ENCODE measurements at regions not wholly inside any gene's neighbourhood (a gene's known extent, or its start where the extent isn't known, plus 50 kb on each side); places are given as distances from the start of the nearest gene placed in this dataset.
A peak's percentile ranks its signal among the peaks of the same experiment; 100 is the strongest.

DNA sequence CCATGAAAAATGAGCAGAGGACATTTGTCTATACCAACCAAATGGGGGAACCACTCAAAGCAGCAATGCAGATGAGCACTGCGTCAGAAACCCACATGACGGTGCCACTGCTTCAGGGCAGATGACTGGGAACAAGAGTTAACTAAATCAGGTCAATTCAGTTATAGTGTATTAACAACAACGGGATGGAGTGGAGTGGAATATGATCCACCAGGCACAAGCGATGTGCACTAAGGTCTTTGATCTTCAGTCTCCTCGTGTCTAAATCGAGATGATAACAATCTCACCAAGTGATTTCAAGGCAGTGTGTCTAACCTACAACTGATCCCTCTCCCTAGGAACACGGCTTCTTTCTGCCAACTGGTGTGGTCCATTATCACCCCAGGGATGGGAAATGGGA lies 269.0 kb downstream of the RAD51AP2 start:
- H3K4me1 ChIP-seq = no peaks in the 10 kb centered on the region
- no peaks in the 10 kb centered on the region for H3K36me3 ChIP-seq
- no peaks in the 10 kb centered on the region for H3K27me3 ChIP-seq
- TF ChIP-seq EP300 (IDR thresholded peaks at IDR 0.05) (no peak), CTCF (IDR thresholded peaks at IDR 0.05) (no peak), POLR2A (IDR thresholded peaks at IDR 0.05) (no peak), POLR2AphosphoS5 (IDR thresholded peaks at IDR 0.05) (no peak)
- WGBS, 5 donors = 77 to 88% (median 84%) methylated on average over 7 of the region's 7 CpGs
- intact Hi-C loops (cut with DNase I; ENCODE audit: low total_unique reads) = no loop called here
- no peak overlapping the region for H3K4me3 ChIP-seq
- no peak overlapping the region for H3K27ac ChIP-seq
- no peaks in the 10 kb centered on the region for H3K9me3 ChIP-seq
- DNase-seq = no peak

- no peak for TF ChIP-seq POLR2AphosphoS5 (IDR thresholded peaks at IDR 0.05)
- TF ChIP-seq POLR2A (IDR thresholded peaks at IDR 0.05) = no peak
- Histone ChIP-seq H3K27me3 (no peaks in the 10 kb centered on the region), H3K4me1 (no peaks in the 10 kb centered on the region), H3K27ac (no peak overlapping the region), H3K9me3 (no peaks in the 10 kb centered on the region), H3K4me3 (no peak overlapping the region), H3K36me3 (no peaks in the 10 kb centered on the region)
- peak in 1 of 2 donors; percentile 55 for DNase-seq
- intact Hi-C loops (cut with DNase I; ENCODE audit: low total_unique reads) = no loop called here
- WGBS, 5 donors = 40 to 75% (median 61%) methylated on average over 2 of the region's 2 CpGs
These were observed 272.3 kb downstream of the RAD51AP2 start for GRCh38 chr2:17245906-17246305.

- H3K36me3 ChIP-seq = no peaks in the 10 kb centered on the region
- intact Hi-C loops (cut with DNase I; ENCODE audit: low total_unique reads) = no loop called here
- H3K27ac ChIP-seq = no peak overlapping the region
- WGBS, 5 donors = 64 to 74% (median 71%) methylated on average over 3 of the region's 3 CpGs
- H3K27me3 ChIP-seq = no peaks in the 10 kb centered on the region
- no peaks in the 10 kb centered on the region for H3K9me3 ChIP-seq
- H3K4me1 ChIP-seq = no peaks in the 10 kb centered on the region
- no peak for DNase-seq
- no peak overlapping the region for H3K4me3 ChIP-seq
- TF ChIP-seq POLR2A (IDR thresholded peaks at IDR 0.05) (no peak), POLR2AphosphoS5 (IDR thresholded peaks at IDR 0.05) (no peak), EP300 (IDR thresholded peaks at IDR 0.05) (no peak), CTCF (IDR thresholded peaks at IDR 0.05) (no peak)
These were observed 275.3 kb downstream of the RAD51AP2 start for GRCh38 chr2:17242813-17243485.

DNA sequence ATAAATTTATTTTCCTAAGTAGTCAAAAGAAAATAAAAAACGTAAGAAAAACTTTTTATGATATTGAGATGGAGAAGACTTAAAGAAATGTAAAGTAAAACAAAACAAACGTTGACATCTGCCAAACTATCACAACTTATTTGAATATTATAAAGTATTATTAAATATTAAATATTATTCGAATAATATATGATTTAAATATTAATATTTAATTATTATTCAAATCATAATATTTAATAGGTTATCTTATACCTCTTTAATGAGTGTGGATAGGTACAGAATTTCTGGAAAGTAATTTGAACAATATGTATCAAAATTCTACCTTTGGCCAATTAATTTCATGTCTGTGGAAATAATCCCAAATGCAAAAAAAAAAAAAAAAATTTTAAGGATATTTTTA lies 278.7 kb downstream of the RAD51AP2 start:
- Histone ChIP-seq H3K36me3 (no peaks in the 10 kb centered on the region), H3K9me3 (no peaks in the 10 kb centered on the region), H3K4me1 (no peaks in the 10 kb centered on the region), H3K27me3 (no peaks in the 10 kb centered on the region), H3K4me3 (no peak overlapping the region), H3K27ac (no peak overlapping the region)
- no peak for DNase-seq
- intact Hi-C loops (cut with DNase I; ENCODE audit: low total_unique reads) = no loop called here
- no peak for TF ChIP-seq CTCF (IDR thresholded peaks at IDR 0.05)
- 67 to 80% (median 73%) methylated on average over 3 of the region's 3 CpGs for WGBS, 5 donors

DNA sequence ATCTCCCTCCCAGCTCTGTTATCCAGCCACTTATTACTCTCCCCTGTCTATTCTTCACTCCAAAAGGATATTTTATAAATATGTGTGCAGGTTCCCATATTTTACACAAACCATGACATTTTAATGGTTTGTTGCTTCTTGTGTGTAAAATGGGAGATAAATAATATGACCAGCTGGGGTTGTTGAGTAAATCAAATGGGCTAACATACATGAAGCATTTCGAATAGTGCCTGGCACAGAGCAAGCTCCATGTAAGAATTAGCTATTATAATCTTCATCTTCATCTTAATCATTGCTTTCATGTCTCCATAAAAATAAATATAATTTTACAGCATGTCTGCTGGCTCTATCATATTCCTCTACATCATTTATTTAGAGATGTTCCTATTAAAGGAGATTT lies 283.1 kb downstream of the RAD51AP2 start:
- H3K9me3 ChIP-seq = no peaks in the 10 kb centered on the region

More for the DNA sequence above, 283.1 kb downstream of the RAD51AP2 start:
- H3K4me1 ChIP-seq = no peaks in the 10 kb centered on the region
- no peak for DNase-seq
- H3K27me3 ChIP-seq = no peaks in the 10 kb centered on the region
- WGBS, 5 donors = 53 to 91% (median 70%) methylated on average over 1 of the region's 1 CpG
- no peak overlapping the region for H3K27ac ChIP-seq
- intact Hi-C loops (cut with DNase I; ENCODE audit: low total_unique reads) = no loop called here
- no peaks in the 10 kb centered on the region for H3K36me3 ChIP-seq
- TF ChIP-seq POLR2A (IDR thresholded peaks at IDR 0.05) (no peak), EP300 (IDR thresholded peaks at IDR 0.05) (no peak), CTCF (IDR thresholded peaks at IDR 0.05) (no peak), POLR2AphosphoS5 (IDR thresholded peaks at IDR 0.05) (no peak)
- H3K4me3 ChIP-seq = no peak overlapping the region

Data from stomach (tissue), 8 donors.